GM23338 (cell line): ENCODE measurements at regions not wholly inside any gene's neighbourhood (a gene's known extent, or its start where the extent isn't known, plus 50 kb on each side); places are given as distances from the start of the nearest gene placed in this dataset.

ENCODE experiments used
- ATAC-seq: fragments of 200-7000 bp; cut with Tn5 transposase; 3 replicates; pipeline ENCODE4 v1.9.1; 2020
- DNase-seq: peaks from one replicate; pipeline ENCODE4 v3.0.0-alpha.2; 2015; ENCODE audit warnings: low spot score
- H2AFZ ChIP-seq: fragments of 200-600 bp; sonication (generic); 2 replicates; pipeline ENCODE4 v1.8.0; 2016; ENCODE audit warnings: antibody characterized with exemption, mild to moderate bottlenecking, moderate library complexity
- H3F3A ChIP-seq: fragments of 200-600 bp; sonication (generic); replicated peaks from 2 replicates; pipeline ENCODE4 v1.8.0; 2017; ENCODE audit warnings: antibody characterized with exemption, mixed run types, low read depth
- H3K27ac ChIP-seq: fragments of 200-600 bp; sonication (generic); 2 replicates; pipeline ENCODE4 v1.6.1; 2016; ENCODE audit warnings: low read depth
- H3K27me3 ChIP-seq: fragments of 200-600 bp; sonication (generic); 2 replicates; pipeline ENCODE4 v1.8.0; 2016; ENCODE audit warnings: mild to moderate bottlenecking, mixed run types, moderate library complexity; ENCODE audit not compliant: insufficient read depth
- H3K36me3 ChIP-seq: fragments of 200-600 bp; sonication (generic); 2 replicates; pipeline ENCODE4 v1.8.0; 2016; ENCODE audit warnings: mild to moderate bottlenecking; ENCODE audit not compliant: insufficient read depth
- H3K4me1 ChIP-seq: fragments of 200-600 bp; sonication (generic); 2 replicates; pipeline ENCODE4 v1.8.0; 2016; ENCODE audit warnings: mild to moderate bottlenecking, moderate library complexity; ENCODE audit not compliant: insufficient read depth
- H3K4me2 ChIP-seq: fragments of 200-600 bp; sonication (generic); 2 replicates; pipeline ENCODE4 v1.7.1; 2017; ENCODE audit warnings: mixed run types
- H3K4me3 ChIP-seq: fragments of 200-600 bp; sonication (generic); 2 replicates; pipeline ENCODE4 v1.6.1; 2016; ENCODE audit warnings: mixed run types
- H3K79me2 ChIP-seq: fragments of 200-600 bp; sonication (generic); replicated peaks from 2 replicates; pipeline ENCODE4 v1.8.0; 2017; ENCODE audit warnings: mild to moderate bottlenecking; ENCODE audit not compliant: insufficient read depth
- H3K9me2 ChIP-seq: fragments of 200-600 bp; sonication (generic); 2 replicates; pipeline ENCODE4 v1.8.0; 2017; ENCODE audit not compliant: insufficient read depth
- H4K20me1 ChIP-seq: fragments of 200-600 bp; sonication (generic); replicated peaks from 2 replicates; pipeline ENCODE4 v1.8.0; 2017; ENCODE audit warnings: mild to moderate bottlenecking; ENCODE audit not compliant: insufficient read depth
- H3K27ac Mint-ChIP-seq: 2 replicates; pipeline ENCODE4 v1.8.0; 2020; ENCODE audit warnings: inconsistent platforms, mild to moderate bottlenecking, moderate library complexity, mixed read lengths
- H3K27me3 Mint-ChIP-seq: 3 replicates; pipeline ENCODE4 v1.8.0; 2022; ENCODE audit warnings: low read depth, mild to moderate bottlenecking, moderate library complexity, mixed read lengths, inconsistent platforms; ENCODE audit not compliant: insufficient read depth, poor library complexity
- H3K36me3 Mint-ChIP-seq: 3 replicates; pipeline ENCODE4 v1.8.0; 2021; ENCODE audit warnings: low read depth, mild to moderate bottlenecking, inconsistent platforms, moderate library complexity, mixed read lengths
- H3K4me1 Mint-ChIP-seq: 3 replicates; pipeline ENCODE4 v1.8.0; 2020; ENCODE audit warnings: mild to moderate bottlenecking, inconsistent platforms, mixed read lengths
- H3K4me3 Mint-ChIP-seq: 3 replicates; pipeline ENCODE4 v1.8.0; 2021; ENCODE audit warnings: moderate library complexity, mild to moderate bottlenecking, inconsistent platforms, mixed read lengths
- H3K9me3 Mint-ChIP-seq: 3 replicates; pipeline ENCODE4 v1.8.0; 2020; ENCODE audit warnings: moderate library complexity, mild to moderate bottlenecking, inconsistent platforms, mixed read lengths
- CREB1 ChIP-seq: fragments of 250-450 bp; sonication (Bioruptor Pico); IDR thresholded peaks from 2 replicates; pipeline ENCODE4 v1.5.0; 2020; ENCODE audit warnings: low read depth, mild to moderate bottlenecking, moderate library complexity
- EZH2 ChIP-seq: fragments of 200-600 bp; sonication (generic); IDR thresholded peaks from one replicate; pipeline ENCODE4 v1.8.0; 2017; ENCODE audit warnings: antibody characterized with exemption, mild to moderate bottlenecking, low read depth; ENCODE audit not compliant: unreplicated experiment
- JUNB ChIP-seq: IDR thresholded peaks from one replicate; pipeline ENCODE4 v1.6.1; 2016; ENCODE audit warnings: antibody characterized with exemption; ENCODE audit not compliant: unreplicated experiment
- REST ChIP-seq: IDR thresholded peaks from one replicate; pipeline ENCODE4 v1.6.1; 2018; ENCODE audit warnings: antibody characterized with exemption; ENCODE audit not compliant: unreplicated experiment
- ZNF462 ChIP-seq: fragments of 250-450 bp; sonication (Bioruptor Pico); IDR thresholded peaks from 2 replicates; pipeline ENCODE4 v1.5.0; 2020; ENCODE audit warnings: mild to moderate bottlenecking, moderate library complexity

GRCh38 chr1:116832308-116832931 is 77.3 kb upstream of the PTGFRN start:
- Histone ChIP-seq H3K4me2 (peak overlapping the region; percentile 12), H3K36me3 (no peaks in the 10 kb centered on the region), H3K79me2 (no peaks in the 10 kb centered on the region), H3K27ac (peak overlapping the region; percentile 22; the same call in 1 of the 2 replicates), H3K4me1 (peaks cover 30% of the 10 kb centered on the region), H2AFZ (no peak overlapping the region), H3F3A (no peaks in the 10 kb centered on the region), H4K20me1 (no peaks in the 10 kb centered on the region), H3K27me3 (no peaks in the 10 kb centered on the region), H3K9me2 (peaks cover 6% of the 10 kb centered on the region; the same call in 1 of the 2 replicates), H3K4me3 (0 out of 2 replicates have a peak overlapping the region, but pooled peaks have one; percentile 9)
- Mint-ChIP-seq H3K4me1 (peaks cover 41% of the 10 kb centered on the region), H3K27me3 (peaks cover 10% of the 10 kb centered on the region), H3K4me3 (peak overlapping the region; percentile 6; the same call in 1 of the 3 replicates), H3K9me3 (peaks cover 11% of the 10 kb centered on the region), H3K36me3 (peaks cover 13% of the 10 kb centered on the region), H3K27ac (peak overlapping the region; percentile 67)
- ATAC-seq (peak; percentile 84), DNase-seq (peak; percentile 76)
- no peak for TF ChIP-seq CREB1 (CRISPR knock-in tag)
- TF ChIP-seq REST, result no peak
- no peak for TF ChIP-seq EZH2
- peak; percentile 24; the same call in 1 of the 2 replicates for TF ChIP-seq ZNF462
- TF ChIP-seq JUNB, result no peak
